HG03060 (cell line): ENCODE measurements at regions not wholly inside any gene's neighbourhood (a gene's known extent, or its start where the extent isn't known, plus 50 kb on each side); places are given as distances from the start of the nearest gene placed in this dataset.

Experiments used
- ATAC-seq: cut with Tn5 transposase; IDR thresholded peaks from one replicate; pipeline ENCODE4 v1.9.1; 2021; ENCODE audit warnings: low read depth, moderate number of reproducible peaks; ENCODE audit not compliant: unreplicated experiment

DNA sequence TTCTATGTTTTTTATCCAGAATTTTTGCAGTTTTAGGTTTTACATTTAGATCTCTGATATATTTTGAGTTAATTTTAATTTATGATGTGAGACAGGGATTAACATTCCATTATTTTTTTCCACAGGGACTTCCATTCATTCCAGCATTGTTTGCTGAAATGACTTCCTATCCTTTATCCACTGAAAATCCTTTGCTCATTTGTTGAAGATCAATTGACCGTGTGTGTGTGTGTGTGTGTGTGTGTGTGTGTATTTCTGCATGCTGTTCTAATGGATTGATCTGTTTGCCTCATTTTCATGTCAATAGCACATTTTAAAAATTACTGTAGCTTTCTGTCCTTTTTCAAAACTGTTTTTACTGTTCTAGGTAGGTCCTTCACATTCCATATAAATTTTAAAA, 480.3 kb downstream of the DSC3 start:
- no peak for ATAC-seq

DNA sequence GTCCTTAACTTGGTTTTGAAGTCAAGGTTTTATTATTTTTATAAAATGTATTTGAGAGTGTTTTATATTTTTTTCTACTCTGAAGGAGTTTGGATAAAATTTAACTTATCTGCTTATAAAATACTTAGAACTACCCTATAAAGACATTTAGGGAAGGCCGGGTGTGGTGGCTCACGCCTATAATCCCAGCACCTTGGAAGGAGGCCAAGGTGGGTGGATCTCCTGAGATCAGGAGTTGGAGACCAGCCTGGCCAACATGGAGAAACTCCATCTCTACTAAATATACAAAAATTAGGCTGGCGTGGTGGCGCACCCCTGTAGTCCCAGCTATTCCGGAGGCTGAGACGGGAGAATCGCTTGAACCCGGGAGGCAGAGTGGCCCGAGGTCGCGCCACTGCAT, 486.4 kb downstream of the DSC3 start:
- ATAC-seq, result no peak

DNA sequence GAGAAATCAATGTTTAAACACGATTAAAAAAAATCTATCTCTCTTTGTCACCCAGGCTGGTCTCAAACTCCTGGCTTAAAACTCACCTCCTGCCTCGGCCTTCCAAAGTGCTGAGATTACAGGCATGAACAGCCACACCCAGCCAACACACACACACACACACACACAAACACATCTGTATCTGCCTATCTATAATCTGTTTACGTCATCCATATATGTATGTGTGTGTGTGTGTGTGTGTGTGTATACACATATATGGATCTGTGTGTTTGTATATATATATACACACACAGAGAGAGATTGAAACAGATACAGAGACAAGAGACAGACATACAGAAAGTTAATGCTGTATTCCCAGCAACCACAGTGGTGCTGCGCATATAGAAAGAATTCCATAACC, 497.1 kb downstream of the DSC3 start:
- no peak for ATAC-seq

DNA sequence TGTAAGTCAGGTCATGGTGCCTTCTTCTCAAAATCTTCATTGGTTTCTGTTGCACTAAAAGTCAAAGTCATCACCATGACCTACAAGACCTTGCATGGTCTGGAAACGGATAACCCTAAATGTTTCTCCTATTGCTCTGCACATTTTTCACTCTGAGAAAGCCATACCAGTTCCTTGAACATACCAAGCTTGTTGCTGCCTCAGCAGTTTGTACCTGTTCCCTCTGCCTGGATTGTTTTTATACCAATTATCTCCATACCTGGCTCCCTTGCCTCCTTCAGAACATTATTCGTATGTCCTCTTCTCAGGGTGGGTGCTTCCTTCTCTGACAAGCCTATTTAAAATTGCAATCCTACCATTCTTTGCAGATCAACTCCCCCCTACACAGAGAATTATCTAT, 498.4 kb downstream of the DSC3 start:
- ATAC-seq, result no peak

DNA sequence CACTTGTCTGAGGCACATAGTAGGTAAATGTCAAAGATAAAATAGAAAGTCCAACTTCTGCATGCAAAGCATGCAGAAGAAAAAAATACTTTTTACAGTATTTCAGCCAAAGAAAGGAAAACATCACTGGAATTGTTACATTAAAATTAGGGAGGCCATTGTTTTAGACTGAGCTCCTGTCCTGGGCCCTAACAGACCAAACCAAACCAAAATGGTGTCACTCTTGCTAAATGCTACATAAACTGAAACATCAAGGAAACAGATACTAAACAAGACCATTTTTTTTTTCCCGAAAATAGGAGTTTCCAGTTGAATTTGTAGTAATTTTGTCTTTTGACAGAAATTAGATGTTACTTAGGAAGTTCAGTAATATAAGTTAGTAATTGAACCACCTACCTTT, 508.8 kb downstream of the DSC3 start:
- ATAC-seq, result no peak

DNA sequence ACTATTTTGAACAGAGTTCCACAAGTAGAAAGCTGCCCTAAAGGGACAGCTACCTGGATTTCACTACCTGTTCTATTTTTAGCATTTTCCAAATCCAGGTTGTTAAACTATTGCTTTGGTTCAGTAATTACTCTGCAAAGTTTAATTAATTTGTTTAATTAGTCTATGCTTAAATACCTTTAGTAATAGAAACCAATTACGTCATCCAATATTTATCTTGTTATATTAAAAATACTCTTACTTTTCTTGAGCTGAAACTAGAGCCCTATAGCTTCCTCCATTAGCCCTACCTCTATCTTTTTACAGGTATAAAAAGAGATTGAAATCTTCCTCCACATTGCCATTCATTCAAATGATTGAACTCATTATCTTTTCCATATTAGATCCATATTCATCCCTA, 514.6 kb downstream of the DSC3 start:
- no peak for ATAC-seq

DNA sequence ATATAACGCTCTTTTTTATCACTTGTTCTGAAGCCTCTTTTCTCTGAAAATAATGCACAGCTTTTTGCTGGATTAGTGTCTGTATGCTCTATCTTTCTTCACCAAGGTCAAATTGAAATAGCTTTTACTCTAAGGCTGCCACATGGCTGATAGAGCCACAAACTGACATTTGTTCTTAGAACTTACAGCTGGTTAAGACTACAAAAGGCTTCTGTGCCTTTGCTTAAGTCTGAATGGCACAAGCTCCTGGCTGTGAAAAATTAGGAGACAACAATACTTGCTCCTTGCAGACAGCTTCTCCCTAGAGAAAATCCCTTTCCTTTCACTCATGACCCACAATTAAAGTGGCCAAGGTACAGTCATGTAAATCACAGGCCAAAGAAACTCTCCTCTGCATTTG, 515.3 kb downstream of the DSC3 start:
- ATAC-seq, result no peak

DNA sequence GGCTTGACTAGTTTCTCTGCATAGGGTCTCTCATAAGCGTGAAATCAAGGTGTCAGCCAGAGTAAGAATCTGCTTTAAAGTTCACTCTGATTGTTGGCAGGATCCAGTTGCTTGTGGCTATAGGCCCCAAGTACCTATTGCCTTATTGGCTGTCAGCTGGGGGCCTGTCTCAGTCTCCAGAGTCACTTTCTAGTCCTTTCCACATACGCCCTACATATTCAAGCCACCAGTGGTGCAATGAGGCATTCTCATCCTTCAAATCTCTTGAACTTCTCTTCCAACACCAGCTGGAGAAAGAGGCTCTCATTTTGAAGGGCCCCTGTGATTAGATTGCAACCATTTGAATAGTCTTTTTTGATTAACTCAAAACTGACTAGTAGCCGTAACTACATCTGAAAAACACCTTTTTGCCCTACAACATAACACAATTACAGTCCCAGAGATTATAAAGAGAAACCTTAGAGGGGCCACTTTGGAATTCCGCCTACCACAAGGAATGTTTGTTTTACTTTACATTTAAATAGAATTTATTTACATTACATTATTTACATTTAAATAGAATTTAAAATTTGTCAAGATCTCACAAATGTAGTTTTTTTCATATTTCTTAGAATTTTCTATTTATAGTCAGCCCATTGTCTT, 520.1 kb downstream of the DSC3 start:
- no peak for ATAC-seq

DNA sequence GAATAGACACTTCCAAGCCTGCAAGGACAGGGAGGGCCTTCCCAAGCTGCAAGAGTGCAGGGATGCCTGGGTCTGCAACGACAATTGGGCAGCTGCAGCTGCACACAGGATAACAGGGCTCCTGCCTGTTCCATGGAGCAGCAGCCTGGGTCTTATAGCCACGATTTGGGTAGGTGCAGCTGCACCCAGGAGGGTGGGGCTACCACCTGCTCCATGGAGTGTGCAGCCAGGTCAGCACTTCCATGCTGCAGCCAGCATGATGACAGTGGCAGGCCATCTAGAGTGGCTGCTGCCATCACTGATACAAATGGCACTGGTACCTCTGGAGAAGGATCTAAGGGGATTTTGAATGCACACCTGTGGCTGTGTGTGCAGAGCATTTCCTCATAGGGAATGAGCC, 528.5 kb downstream of the DSC3 start:
- ATAC-seq, result no peak

DNA sequence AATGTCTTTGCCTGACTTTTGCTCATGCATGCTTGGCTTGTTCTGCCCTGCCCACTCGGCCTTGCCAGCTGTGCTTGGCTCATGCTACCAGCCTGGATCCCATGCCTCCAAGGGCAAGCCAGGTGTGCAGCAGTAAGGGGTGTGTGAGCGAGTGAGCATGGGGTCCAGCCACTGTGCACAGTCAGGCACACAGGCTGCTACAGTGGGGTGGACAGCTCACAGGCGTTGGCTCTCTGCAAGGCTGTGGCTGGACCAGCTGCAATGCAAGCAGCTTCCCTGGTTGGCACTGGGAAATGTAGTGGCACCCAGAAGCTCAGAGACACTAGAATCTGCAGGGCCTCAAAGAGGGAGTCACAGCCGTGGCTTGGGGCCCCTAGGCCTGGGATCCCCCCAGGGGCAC, 529.7 kb downstream of the DSC3 start:
- no peak for ATAC-seq

DNA sequence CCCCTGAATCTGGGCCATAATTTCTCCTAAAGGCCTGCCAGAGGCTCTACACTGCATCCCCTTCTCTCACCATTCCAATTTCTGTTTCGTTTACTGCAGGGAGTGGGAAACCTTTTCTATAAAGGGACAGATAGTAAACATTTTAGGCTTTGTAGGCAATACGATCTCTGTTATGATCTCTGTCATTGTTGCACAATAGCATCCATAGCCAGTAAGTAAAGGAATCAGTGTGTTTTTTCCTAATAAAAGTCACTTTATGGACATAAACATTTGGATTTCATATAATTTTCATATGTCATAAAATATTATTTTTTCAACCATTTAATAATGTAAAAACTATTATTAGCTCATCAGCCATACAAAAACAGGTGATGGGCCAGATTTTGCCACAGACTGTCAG, 531.7 kb downstream of the DSC3 start:
- ATAC-seq, result no peak

DNA sequence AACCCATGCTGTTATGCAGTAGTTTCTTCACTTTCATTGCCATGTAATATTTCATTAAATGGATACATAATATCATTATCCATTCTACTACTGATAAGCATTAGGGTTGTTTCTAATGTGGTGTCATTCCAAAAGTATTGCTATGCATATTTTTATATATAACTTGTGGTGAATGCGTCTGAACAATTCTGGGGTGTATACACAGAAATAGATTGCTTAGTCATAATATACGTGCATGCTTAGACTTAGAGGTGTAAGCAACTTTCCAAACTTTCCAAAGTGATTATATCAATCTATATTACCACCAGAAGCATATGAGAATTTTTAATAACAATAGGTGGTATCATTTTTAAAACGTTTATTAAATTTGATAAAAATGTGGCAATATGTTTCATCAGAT, 540.9 kb downstream of the DSC3 start:
- ATAC-seq, result no peak

DNA sequence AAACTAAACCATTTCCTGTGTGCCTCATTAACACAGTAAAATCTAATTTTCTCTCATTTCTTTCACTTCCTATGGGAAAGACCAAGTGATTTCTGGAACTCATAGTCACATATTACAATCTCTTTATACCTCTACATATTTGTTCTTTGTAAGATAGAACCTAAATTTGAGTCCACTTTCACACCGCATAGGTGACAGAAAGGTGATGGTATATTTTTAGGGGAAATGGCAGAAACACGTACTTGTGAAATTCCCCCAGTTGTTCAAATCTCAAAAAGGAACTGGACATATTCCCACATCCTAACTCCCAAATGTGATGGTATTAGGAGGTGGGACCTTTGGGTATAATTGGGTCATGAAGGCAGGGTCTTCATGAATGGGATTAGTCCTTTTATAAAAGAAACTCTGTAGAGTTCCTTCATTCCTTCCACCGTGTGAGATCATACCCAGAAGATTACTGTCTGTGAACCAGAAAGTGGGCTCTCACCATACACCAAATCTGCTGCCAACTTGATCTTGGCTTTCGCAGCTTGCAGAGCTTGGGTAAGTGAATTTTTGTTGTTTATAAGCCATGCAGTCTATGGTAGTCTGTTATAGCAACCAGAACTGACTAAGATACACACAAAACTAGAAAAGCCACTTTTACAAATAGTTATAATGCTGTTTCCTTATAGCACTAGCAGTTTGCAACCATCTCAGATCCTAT, 542.1 kb downstream of the DSC3 start:
- no peak for ATAC-seq

DNA sequence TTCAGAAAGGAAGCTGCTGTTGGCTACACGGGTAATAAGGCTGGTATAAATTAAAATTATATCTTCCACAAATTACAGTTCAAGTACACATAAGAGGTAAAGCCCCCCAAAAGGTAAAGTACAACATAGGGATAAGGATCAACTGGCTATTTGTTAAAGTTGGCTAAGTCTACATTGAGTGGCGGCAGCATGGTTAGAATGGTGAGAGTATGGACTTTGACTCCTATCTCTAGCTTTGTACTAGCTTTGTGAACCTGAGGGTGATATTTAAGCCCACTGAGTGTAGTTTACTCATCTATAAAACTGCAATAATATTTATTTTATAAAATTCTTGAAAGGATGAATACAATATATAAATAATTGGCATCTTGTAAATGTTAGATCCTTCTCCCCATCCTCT, 542.8 kb downstream of the DSC3 start:
- ATAC-seq, result no peak

DNA sequence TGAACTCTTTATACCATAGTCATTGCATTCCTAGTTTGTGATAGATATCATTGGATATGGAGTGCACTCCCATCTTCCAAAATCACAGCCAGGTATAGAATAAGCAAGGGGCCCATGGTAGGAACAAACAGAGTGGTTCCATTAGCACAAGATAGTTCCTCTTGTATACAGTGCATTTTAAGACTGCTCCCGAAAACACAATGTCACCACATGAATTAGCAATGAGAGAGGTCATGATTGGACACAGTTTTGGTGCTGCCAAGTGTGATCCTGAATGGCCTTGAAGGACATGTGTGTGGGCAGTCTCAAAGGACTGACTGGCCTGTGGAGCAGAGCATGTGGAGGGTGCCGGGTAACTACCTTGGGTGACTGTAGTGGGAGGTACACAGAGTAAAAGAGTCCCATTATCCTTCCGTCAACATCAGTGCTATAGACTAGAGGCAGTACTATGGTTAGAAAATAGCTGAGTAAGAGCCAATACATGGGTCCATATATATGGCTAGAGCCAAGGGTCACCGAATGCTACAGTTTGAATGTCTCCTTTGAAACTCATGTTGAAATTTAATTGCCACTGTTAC, 549.9 kb downstream of the DSC3 start:
- ATAC-seq, result no peak

DNA sequence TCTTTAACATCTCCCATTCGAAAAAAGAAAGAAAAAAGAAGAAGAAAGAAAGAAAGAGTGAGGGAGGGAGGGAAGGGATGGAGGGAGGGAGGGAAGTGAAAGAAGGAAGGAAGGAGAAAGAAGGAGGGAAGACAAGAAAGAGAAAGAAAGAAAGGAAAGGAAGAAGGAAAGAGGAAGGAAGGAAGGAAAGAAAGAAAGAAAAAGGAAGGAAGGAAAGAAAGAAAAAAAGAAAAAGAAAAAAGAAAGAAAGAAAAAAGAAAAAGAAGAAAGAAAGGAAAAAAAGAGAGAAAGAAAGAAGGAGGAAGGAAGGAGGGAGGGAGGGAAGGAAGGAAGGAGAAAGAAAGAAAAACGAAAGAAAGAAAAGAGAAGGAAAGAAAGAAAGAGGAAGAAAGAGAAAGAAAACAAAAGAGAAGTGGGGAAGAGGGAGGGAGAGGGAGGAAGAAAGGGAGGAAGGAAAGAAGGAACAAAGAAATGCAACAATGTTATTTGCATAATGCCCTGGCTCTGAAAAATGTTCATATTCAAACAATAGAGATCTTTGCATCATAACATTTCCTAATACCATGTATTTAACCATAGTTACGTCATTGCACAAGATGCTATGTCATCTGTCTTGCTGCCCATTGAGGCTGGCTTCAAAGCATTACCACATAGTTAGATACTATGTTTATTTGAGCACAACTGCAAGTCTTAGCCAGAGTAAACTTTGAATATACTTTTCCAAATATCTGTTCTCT, 550.6 kb downstream of the DSC3 start:
- no peak for ATAC-seq

DNA sequence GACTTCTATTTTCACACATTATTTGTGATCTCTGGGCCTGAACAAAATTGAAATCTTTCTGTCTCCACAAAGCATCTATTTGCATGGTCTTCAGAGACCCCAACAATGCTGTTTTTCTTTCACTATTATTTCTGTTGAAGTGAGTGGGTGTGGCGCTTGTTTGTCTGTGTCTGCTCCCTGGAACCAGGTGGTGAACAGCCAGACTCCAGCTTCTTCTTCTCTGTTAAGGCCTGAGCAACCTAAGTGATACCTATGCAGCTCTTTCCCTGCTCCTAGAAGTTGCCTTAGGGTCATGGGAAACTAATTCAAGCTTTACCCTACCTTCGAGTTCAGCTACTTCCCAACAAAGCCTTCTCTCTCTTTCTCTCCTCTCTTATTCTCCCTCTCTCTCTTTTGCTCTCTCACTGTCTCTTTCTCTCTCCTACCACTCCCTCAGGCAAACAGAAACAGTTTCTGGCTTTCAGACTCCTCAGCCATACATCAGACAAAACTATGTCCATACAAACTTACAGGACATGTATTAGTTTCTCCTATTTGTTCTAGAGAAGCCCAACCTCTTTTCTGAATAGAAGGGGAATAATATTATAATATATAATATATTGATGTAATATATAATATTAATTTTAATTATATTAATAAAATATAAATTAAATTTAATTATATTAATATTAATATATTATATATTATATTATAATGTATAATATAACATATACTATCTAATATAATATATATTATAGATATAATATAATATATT, 552.5 kb downstream of the DSC3 start:
- no peak for ATAC-seq

DNA sequence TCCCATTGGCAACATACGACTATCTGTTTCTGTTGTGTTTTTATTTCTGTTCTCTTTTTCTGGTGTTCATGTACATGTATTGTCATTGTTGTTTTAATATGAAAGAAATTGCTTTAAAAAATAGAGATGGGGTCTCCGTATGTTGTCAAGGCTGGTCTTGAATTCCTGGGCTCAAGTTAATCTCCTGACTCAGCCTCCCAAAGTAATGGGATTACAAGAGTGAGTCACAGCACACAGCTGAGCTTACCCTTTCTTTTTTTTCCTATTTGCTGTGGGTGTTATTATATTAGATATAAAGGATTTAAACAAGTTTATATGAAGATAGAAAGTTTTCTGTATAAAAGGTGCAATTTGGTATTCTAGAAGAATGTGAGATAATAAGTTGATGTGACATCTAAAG, 554.6 kb downstream of the DSC3 start:
- no peak for ATAC-seq

DNA sequence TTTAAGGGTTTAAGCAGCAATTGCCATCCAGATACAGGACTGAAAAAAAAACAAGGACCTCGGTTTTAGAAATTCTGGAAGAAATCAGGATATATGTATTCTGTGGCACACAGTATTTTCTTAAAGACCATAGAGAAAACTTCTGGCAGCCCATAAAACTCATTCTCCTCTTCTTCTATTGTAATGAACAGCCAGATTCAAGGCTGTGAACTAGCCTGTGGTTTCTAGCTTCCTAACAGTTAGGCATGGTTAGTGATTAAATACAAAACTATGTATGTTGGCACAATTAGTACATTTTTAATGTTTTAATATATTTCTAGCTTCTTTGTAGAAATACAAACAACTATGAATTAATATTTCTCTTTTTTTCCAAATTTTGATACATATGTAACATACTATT, 555.7 kb downstream of the DSC3 start:
- no peak for ATAC-seq

DNA sequence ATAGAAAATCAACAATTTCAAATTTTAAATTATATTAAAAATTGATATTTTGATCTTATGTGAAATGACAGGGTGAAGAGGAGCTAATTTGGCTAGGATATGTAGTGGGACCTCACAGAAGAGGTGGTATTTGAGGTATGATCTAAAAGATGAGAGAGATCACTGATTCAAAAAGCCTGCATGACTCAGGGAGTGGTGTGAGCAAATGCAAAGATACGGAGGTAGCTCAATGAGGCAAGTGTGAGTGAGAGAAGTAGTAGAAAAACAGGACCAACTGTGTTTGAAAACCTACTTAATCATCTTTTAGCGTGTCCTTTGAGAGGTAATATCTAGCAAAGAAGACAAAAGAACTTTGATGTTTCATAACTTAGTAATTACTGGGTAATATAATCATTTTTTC, 557.5 kb downstream of the DSC3 start:
- ATAC-seq, result no peak

DNA sequence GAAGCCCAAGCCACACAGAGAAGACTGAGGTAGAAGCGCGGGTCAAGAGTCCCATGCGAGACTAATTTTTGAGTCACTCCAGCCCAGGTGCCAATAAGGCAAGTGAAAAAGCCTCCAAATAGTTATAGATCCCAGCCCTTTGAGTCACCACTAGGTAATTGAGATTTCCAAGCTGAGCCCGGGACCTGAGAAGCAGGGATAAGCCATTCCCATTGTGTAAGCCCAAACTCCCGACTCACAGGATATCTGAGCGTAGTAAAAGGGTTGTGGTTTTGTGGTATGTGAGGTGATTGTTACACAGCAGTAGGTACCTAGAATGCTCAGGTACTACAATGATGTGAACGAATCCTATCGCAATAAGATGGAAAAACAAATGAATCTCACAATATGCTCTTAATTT, 560.7 kb downstream of the DSC3 start:
- no peak for ATAC-seq
